ENCODE measurements at regions not wholly inside any gene's neighbourhood (a gene's known extent, or its start where the extent isn't known, plus 50 kb on each side); places are given as distances from the start of the nearest gene placed in this dataset.

DNA sequence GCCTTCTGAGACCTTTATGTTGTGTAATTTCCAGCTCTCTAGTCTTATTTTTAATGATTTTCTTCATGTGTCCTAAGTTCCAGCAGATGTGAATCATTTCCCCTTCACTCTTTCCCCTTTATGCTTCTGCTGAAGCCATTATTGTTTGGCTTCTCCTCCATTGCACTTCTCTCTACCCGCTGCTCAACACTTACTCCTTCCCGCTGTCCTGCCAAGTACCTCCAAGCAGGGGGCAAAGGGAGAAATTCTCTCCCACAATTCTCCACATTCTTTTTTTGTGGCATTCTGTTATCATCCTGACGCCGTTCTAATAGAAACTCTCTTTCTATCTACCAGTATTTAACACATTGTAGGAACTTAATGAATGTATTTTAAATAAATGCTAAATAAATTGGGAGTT is 388.9 kb upstream of the TPK1 start:
- Histone ChIP-seq H3K4me3 (no peak overlapping the region), H3K9me3 (no peaks in the 10 kb centered on the region), H3K4me1 (no peaks in the 10 kb centered on the region), H3K27ac (no peak overlapping the region), H3K36me3 (no peaks in the 10 kb centered on the region), H3K27me3 (no peaks in the 10 kb centered on the region)
- intact Hi-C loops (cut with DNase I) = no loop called here
- DNase-seq (no peak), ATAC-seq (no peak)
- TF ChIP-seq, protein P1, sequence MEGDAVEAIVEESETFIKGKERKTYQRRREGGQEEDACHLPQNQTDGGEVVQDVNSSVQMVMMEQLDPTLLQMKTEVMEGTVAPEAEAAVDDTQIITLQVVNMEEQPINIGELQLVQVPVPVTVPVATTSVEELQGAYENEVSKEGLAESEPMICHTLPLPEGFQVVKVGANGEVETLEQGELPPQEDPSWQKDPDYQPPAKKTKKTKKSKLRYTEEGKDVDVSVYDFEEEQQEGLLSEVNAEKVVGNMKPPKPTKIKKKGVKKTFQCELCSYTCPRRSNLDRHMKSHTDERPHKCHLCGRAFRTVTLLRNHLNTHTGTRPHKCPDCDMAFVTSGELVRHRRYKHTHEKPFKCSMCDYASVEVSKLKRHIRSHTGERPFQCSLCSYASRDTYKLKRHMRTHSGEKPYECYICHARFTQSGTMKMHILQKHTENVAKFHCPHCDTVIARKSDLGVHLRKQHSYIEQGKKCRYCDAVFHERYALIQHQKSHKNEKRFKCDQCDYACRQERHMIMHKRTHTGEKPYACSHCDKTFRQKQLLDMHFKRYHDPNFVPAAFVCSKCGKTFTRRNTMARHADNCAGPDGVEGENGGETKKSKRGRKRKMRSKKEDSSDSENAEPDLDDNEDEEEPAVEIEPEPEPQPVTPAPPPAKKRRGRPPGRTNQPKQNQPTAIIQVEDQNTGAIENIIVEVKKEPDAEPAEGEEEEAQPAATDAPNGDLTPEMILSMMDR (IDR thresholded peaks at IDR 0.05) = no peak

DNA sequence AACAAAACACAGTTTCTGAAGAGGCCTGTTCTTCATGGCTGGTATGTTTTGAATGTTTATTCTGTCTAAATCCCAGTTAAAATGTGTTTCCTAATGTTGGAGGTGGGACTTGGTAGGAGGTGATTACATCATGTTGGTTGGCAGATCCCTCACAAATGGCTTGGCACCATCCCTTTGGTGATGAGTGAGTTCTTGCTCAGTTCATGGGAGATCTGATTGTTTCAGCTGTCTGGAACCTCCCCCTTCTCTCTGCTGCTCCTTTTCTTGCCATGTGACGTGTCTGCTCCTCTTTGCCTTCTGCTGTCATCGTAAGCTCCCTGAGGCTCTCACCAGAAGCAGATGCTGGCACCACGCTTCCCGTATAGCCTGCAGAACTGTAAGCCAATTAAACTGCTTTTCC is 383.6 kb upstream of the TPK1 start:
- Histone ChIP-seq H3K27me3 (no peaks in the 10 kb centered on the region), H3K4me1 (no peaks in the 10 kb centered on the region), H3K9me3 (no peaks in the 10 kb centered on the region), H3K27ac (no peak overlapping the region), H3K4me3 (no peak overlapping the region), H3K36me3 (no peaks in the 10 kb centered on the region)
- ATAC-seq (no peak), DNase-seq (no peak)
- TF ChIP-seq, protein P1 (IDR thresholded peaks at IDR 0.05) = no peak
- intact Hi-C loops (cut with DNase I) = no loop called here

DNA sequence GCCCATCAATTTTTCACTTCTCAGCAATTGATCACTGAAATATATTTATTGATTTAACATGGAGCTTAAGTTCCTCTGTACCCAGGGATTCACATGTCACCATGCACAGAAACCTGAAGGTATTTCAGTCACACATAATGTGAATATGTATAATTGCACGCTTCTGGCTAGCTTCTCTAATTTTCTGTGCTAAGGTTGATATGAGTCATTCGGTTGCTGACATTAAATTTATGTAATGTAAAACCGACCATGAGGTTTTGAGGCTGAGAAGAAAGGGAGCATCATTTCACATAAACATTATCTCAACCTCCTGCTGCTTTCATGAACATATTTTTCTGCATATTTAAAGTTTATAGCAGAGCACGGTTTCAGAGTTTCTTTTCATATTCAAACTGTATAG is 381.0 kb upstream of the TPK1 start:
- Histone ChIP-seq H3K27ac (no peak overlapping the region), H3K36me3 (no peaks in the 10 kb centered on the region), H3K9me3 (no peaks in the 10 kb centered on the region), H3K4me1 (no peaks in the 10 kb centered on the region), H3K4me3 (no peak overlapping the region), H3K27me3 (no peaks in the 10 kb centered on the region)
- ATAC-seq (no peak), DNase-seq (no peak)
- intact Hi-C loops (cut with DNase I) = no loop called here
- TF ChIP-seq, protein P1 (IDR thresholded peaks at IDR 0.05) = no peak

DNA sequence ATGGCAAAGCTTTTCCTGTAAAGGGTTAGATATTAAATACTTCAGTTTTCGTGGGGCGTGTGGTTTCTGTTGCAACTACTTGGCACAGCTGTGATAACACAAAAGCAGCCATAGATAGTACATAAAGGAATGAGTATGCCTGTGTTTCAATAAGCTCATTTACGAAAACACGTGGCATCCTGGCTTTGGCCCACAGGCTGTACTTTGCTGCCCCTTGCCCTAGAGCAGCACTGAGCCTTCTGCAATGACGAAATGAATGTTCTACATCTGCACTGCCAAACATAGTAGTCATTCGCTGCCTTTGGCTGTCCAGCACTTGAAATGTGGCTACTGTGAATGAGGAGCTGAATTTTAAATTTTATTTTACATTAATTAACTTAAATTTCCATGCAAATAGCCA is 376.2 kb upstream of the TPK1 start:
- intact Hi-C loops (cut with DNase I) = no loop called here
- Histone ChIP-seq H3K4me1 (no peaks in the 10 kb centered on the region), H3K9me3 (no peaks in the 10 kb centered on the region), H3K36me3 (no peaks in the 10 kb centered on the region), H3K27ac (no peak overlapping the region), H3K4me3 (no peak overlapping the region), H3K27me3 (no peaks in the 10 kb centered on the region)
- no peak for DNase-seq
- no peak for ATAC-seq
- TF ChIP-seq, protein P1 (IDR thresholded peaks at IDR 0.05) = no peak

DNA sequence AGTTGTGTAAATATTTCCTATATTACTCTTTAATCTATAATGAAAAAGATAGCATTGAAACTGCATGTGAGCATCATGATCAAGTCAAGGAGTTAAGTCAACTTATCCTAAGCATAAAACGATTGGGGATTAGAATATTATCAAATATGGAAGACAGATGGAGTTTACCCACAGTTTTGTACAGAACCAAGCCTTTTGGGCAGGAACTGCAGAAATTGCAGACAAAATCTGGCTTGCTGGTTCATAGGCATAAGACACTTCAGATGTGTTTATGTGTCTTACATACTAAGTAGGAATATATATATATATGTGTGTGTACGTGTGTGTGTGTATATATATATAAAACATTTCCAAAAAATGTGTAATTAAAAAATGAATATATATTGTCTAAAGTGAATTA is 375.4 kb upstream of the TPK1 start:
- Histone ChIP-seq H3K27me3 (no peaks in the 10 kb centered on the region), H3K4me3 (no peak overlapping the region), H3K27ac (no peak overlapping the region), H3K4me1 (no peaks in the 10 kb centered on the region), H3K9me3 (no peaks in the 10 kb centered on the region), H3K36me3 (no peaks in the 10 kb centered on the region)
- DNase-seq (no peak), ATAC-seq (no peak)
- intact Hi-C loops (cut with DNase I) = no loop called here
- TF ChIP-seq, protein P1 (IDR thresholded peaks at IDR 0.05) = no peak

DNA sequence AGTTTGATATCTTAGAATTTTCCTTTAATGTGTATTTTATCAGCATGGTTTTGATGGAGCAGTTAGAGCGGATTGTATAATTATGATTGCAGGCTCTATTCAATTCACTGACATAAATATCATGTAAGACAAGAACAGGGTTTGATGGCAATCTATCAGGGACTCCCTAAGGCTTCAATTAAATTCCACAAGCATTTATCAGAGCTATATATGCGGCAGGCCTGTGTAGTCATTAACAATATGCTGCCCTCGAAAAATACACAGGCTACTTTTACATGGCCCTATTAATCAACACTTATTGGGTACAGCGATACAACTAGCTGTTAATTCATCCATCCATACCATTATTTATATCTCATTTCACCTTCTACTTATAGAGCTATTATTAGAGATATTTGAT is 358.1 kb upstream of the TPK1 start:
- DNase-seq (no peak), ATAC-seq (no peak)
- Histone ChIP-seq H3K27ac (no peak overlapping the region), H3K4me3 (no peak overlapping the region), H3K36me3 (no peaks in the 10 kb centered on the region), H3K9me3 (no peaks in the 10 kb centered on the region), H3K4me1 (no peaks in the 10 kb centered on the region), H3K27me3 (no peaks in the 10 kb centered on the region)
- TF ChIP-seq, protein P1 (IDR thresholded peaks at IDR 0.05) = no peak
- intact Hi-C loops (cut with DNase I) = no loop called here

Measured in upper lobe of right lung (tissue), 1 donor.